GM12875 (cell line): ENCODE measurements at regions not wholly inside any gene's neighbourhood (a gene's known extent, or its start where the extent isn't known, plus 50 kb on each side); places are given as distances from the start of the nearest gene placed in this dataset.

ENCODE experiments used
- H3K4me3 ChIP-seq: one replicate; pipeline ENCODE4 v1.5.1; 2011; ENCODE audit warnings: low read depth, low read length, control low read depth
- TF ChIP-seq, protein P1 (sequence below): IDR thresholded peaks from 2 replicates; pipeline ENCODE4 v1.5.1; 2011; ENCODE audit warnings: low read depth, mild to moderate bottlenecking, control low read depth, inconsistent platforms, low read length, moderate library complexity, borderline replicate concordance; ENCODE audit not compliant: insufficient read depth

DNA sequence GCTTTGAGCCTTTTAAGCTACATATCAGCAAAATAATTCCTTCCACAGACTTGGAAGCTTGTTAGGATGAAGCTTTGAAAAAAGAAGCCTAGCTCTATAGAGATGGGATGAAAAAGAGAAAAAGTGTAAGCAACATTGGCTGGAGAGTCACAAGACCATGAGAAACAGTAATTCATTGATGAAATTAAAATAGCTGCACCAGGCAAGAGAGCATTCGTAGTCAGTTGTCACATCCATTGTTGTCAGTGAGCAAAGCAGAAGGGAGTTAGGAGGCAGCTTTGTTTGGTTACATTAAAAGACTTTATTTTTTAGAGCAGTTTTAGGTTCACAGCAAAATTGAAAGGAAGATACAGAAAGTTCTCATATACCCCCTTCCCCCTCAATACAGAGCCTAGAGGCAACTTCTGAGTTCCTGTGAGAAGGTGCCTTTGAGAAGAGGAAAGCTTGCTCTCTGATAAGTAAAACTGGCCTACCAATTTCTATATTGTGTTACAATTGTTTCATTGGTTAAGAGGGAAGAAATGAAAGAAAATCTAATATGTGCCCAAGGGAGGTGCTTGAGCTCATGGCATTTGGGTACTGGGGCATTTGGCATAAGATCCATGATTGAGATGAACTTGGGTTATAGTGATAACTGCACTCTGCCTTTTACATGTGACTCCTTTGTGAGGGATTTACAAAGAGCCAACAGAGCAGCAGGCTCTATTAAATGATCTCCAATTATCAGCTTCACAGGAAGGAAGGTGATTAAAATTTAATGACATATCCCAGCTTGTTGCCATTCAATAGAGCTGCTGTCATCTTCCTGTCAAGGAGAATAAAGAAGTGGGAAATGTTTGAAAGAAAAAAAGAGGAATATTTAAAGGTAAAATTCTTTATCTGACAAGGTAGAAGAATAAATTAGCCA is 361.3 kb upstream of the TMTC1 start:
- H3K4me3 ChIP-seq: no peak overlapping the region
- TF ChIP-seq, protein P1, sequence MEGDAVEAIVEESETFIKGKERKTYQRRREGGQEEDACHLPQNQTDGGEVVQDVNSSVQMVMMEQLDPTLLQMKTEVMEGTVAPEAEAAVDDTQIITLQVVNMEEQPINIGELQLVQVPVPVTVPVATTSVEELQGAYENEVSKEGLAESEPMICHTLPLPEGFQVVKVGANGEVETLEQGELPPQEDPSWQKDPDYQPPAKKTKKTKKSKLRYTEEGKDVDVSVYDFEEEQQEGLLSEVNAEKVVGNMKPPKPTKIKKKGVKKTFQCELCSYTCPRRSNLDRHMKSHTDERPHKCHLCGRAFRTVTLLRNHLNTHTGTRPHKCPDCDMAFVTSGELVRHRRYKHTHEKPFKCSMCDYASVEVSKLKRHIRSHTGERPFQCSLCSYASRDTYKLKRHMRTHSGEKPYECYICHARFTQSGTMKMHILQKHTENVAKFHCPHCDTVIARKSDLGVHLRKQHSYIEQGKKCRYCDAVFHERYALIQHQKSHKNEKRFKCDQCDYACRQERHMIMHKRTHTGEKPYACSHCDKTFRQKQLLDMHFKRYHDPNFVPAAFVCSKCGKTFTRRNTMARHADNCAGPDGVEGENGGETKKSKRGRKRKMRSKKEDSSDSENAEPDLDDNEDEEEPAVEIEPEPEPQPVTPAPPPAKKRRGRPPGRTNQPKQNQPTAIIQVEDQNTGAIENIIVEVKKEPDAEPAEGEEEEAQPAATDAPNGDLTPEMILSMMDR: no peak

DNA sequence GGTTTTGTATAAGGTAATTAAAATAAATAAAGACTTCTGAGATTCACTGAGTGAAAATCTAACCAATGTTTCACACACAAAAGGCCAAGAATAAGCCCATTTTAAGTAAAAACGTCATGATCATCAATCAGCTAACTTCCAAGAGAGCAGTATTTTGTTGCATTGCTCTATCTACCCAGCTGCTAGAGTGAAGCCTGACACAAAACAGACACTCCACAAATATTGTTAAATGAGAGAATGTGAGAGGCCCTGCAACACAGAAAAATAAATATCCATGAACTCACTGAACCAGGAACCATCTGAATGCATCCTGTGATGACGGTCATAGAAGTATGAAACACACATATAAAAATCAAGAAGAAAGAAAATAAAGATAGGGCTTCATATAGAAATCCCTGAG is 358.6 kb upstream of the TMTC1 start:
- TF ChIP-seq, protein P1: no peak
- no peak overlapping the region for H3K4me3 ChIP-seq

DNA sequence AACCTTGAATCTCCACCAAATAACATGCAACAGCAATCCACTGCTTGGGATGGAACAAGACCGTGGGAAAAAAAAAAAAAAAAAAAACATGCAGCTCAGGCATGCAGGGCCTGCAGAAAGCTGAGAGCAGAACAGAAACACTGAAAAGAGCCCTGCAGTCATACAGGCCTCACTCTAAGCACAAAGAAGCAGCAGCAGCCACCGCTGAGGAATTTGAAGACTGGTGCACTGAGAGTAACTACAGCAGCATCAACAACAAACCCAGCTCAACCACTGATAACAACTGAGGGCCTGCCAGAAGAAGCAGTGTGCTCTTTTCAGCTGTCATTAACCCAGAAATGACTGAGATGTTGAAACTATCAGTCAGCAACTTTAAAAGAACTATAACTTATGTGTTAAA is 354.7 kb upstream of the TMTC1 start:
- TF ChIP-seq, protein P1: no peak

DNA sequence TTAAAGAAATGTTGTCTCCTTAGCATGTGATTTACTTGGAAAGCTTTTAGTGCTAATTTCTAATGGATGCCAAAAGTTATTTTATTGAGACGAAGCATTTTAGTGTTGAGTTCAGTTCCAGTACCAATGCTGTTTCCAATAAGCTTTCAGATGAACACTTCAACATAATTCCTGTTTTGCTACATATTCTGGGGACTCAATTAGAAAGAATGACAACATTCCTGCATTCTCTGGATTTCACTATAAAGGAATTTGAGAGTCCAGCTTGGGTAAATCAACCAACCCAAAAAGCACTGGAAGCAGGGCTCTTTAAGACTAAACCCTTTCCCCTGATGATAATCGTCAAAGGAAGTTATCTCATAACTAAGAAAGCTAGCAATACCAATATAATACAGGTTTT is 353.0 kb upstream of the TMTC1 start:
- TF ChIP-seq, protein P1: no peak
- H3K4me3 ChIP-seq: no peak overlapping the region

More for the DNA sequence above, 354.7 kb upstream of the TMTC1 start:
- no peak overlapping the region for H3K4me3 ChIP-seq

DNA sequence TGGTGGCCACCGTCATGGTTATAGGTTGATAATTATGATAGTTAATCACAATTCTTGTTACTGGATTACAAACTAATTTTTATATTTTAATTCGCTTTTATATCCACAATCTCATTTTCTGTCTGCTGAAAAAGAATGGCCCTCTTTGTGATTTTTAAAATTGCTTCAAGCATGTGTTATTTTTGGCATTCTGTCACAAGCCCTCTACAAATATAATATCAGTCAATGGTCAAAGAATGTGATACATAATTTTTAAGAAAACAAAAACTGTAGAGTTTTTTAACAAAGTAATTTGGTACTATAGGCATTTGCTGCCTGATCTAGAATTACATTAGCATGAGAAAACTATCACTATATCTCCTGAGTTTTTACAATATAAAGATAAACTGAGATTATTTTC is 352.0 kb upstream of the TMTC1 start:
- TF ChIP-seq, protein P1: no peak
- no peak overlapping the region for H3K4me3 ChIP-seq

DNA sequence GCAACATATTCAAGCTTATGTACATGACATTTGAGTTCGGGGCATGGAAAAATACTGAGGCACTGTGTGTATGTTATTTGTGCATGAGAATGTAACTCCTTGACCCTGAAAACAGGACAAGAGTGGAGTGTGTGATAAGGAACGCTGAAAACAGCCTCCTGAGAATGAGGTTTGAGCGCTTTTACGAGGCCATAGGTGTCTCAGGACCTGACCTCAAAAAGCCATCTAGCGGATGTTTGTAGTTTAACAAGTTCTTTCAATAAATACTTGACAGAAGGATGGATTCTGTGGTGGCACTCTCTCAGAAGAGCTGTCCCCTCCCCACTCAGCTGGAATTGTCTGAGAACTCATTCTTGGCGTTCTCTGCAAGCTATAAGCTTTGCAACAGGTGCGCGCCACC is 350.5 kb upstream of the TMTC1 start:
- TF ChIP-seq, protein P1: no peak
- H3K4me3 ChIP-seq: no peak overlapping the region

DNA sequence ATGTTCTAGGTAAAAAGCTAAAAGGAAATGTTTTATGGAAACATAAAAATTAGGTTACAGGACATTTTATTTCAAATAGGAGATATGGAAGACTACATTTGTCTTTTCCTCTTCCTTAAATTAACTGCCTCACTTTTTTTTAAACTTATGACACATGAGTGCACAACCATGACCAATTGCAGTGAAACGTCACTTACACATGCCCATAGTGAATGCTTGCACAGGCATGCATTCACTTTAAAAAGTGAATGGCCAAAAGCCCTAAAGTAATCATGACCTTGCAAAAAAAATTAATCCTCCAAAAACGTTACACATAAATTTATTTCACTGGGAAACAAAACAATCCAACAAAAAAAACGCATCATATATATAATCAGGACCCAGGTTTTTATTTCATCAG is 343.2 kb upstream of the TMTC1 start:
- TF ChIP-seq, protein P1: no peak
- no peak overlapping the region for H3K4me3 ChIP-seq
